ENCODE measurements at regions not wholly inside any gene's neighbourhood (a gene's known extent, or its start where the extent isn't known, plus 50 kb on each side); places are given as distances from the start of the nearest gene placed in this dataset.

- intact Hi-C loops (cut with micrococcal nuclease) = no loop called here
- Histone ChIP-seq H3K27me3 (ENCODE audit: control insufficient read depth, insufficient read depth, low read length) (no peaks in the 10 kb centered on the region), H3K4me3 (ENCODE audit: low read length) (no peak overlapping the region), H3K9me3 (ENCODE audit: control insufficient read depth, insufficient read depth, low read length) (peaks cover 5% of the 10 kb centered on the region), H3K36me3 (ENCODE audit: control insufficient read depth, insufficient read depth, low read length) (no peaks in the 10 kb centered on the region), H3K27ac (ENCODE audit: low read length) (no peak overlapping the region), H3K4me1 (ENCODE audit: control insufficient read depth, insufficient read depth, low read length) (no peaks in the 10 kb centered on the region)
- Mint-ChIP-seq H3K36me3 (no peaks in the 10 kb centered on the region), H3K27me3 (ENCODE audit: low read depth in 2 of 2) (peaks cover 0 to 5% of the 10 kb centered on the region in 2 donors), H3K4me1 (no peaks in the 10 kb centered on the region), H3K9me3 (peaks cover 0 to 6% of the 10 kb centered on the region in 2 donors), H3K4me3 (no peak overlapping the region), H3K27ac (no peak overlapping the region)
- no peak for TF ChIP-seq CTCF (IDR thresholded peaks at IDR 0.05)
- ATAC-seq (no peak), DNase-seq (no peak)
- 79% methylated on average over 10 of the region's 10 CpGs for WGBS (ENCODE audit: insufficient coverage)
Observed at GRCh38 chr7:155914341-155914740, 102.1 kb upstream of the SHH start.

- H3K4me1 ChIP-seq (ENCODE audit: control insufficient read depth, insufficient read depth, low read length) = no peaks in the 10 kb centered on the region
- no peaks in the 10 kb centered on the region for H3K36me3 ChIP-seq (ENCODE audit: control insufficient read depth, insufficient read depth, low read length)
- peaks cover 0 to 6% of the 10 kb centered on the region in 2 donors for H3K9me3 Mint-ChIP-seq
- H3K27me3 Mint-ChIP-seq (ENCODE audit: low read depth in 2 of 2) = peaks cover 0 to 5% of the 10 kb centered on the region in 2 donors
- TF ChIP-seq CTCF (IDR thresholded peaks at IDR 0.05) = no peak
- ATAC-seq = no peak
- no peak overlapping the region for H3K27ac Mint-ChIP-seq
- no peak for DNase-seq
- H3K27me3 ChIP-seq (ENCODE audit: control insufficient read depth, insufficient read depth, low read length) = no peaks in the 10 kb centered on the region
- H3K27ac ChIP-seq (ENCODE audit: low read length) = no peak overlapping the region
- H3K4me3 ChIP-seq (ENCODE audit: low read length) = no peak overlapping the region
- no peak overlapping the region for H3K4me3 Mint-ChIP-seq
- intact Hi-C loops (cut with micrococcal nuclease) = no loop called here
- WGBS (ENCODE audit: insufficient coverage) = 82% methylated on average over 11 of the region's 11 CpGs
- H3K4me1 Mint-ChIP-seq = no peaks in the 10 kb centered on the region
- peaks cover 5% of the 10 kb centered on the region for H3K9me3 ChIP-seq (ENCODE audit: control insufficient read depth, insufficient read depth, low read length)
- H3K36me3 Mint-ChIP-seq = no peaks in the 10 kb centered on the region
Observed at GRCh38 chr7:155913719-155914118, 101.5 kb upstream of the SHH start.

GRCh38 chr7:155913291-155913690, 101.0 kb upstream of the SHH start:
- Histone ChIP-seq H3K4me1 (ENCODE audit: control insufficient read depth, insufficient read depth, low read length) (no peaks in the 10 kb centered on the region), H3K9me3 (ENCODE audit: control insufficient read depth, insufficient read depth, low read length) (peaks cover 5% of the 10 kb centered on the region), H3K4me3 (ENCODE audit: low read length) (no peak overlapping the region), H3K27me3 (ENCODE audit: control insufficient read depth, insufficient read depth, low read length) (no peaks in the 10 kb centered on the region), H3K27ac (ENCODE audit: low read length) (no peak overlapping the region), H3K36me3 (ENCODE audit: control insufficient read depth, insufficient read depth, low read length) (no peaks in the 10 kb centered on the region)
- Mint-ChIP-seq H3K4me3 (no peak overlapping the region), H3K9me3 (peaks cover 0 to 3% of the 10 kb centered on the region in 2 donors), H3K4me1 (no peaks in the 10 kb centered on the region), H3K27ac (no peak overlapping the region), H3K36me3 (no peaks in the 10 kb centered on the region), H3K27me3 (ENCODE audit: low read depth in 2 of 2) (peaks cover 0 to 2% of the 10 kb centered on the region in 2 donors)
- no peak for DNase-seq
- 89% methylated on average over 7 of the region's 7 CpGs for WGBS (ENCODE audit: insufficient coverage)
- intact Hi-C loops (cut with micrococcal nuclease) = no loop called here
- ATAC-seq = no peak
- TF ChIP-seq CTCF (IDR thresholded peaks at IDR 0.05) = no peak

- Mint-ChIP-seq H3K27me3 (ENCODE audit: low read depth in 2 of 2) (peaks cover 0 to 2% of the 10 kb centered on the region in 2 donors), H3K4me3 (no peak overlapping the region), H3K27ac (no peak overlapping the region), H3K9me3 (peaks cover 0 to 3% of the 10 kb centered on the region in 2 donors), H3K36me3 (no peaks in the 10 kb centered on the region), H3K4me1 (no peaks in the 10 kb centered on the region)
- no peak for TF ChIP-seq CTCF (IDR thresholded peaks at IDR 0.05)
- DNase-seq (no peak), ATAC-seq (no peak)
- peaks cover 5% of the 10 kb centered on the region for H3K9me3 ChIP-seq (ENCODE audit: control insufficient read depth, insufficient read depth, low read length)
- no peak overlapping the region for H3K27ac ChIP-seq (ENCODE audit: low read length)
- no peaks in the 10 kb centered on the region for H3K27me3 ChIP-seq (ENCODE audit: control insufficient read depth, insufficient read depth, low read length)
- 76% methylated on average over 8 of the region's 8 CpGs for WGBS (ENCODE audit: insufficient coverage)
- intact Hi-C loops (cut with micrococcal nuclease) = no loop called here
- no peaks in the 10 kb centered on the region for H3K36me3 ChIP-seq (ENCODE audit: control insufficient read depth, insufficient read depth, low read length)
- no peaks in the 10 kb centered on the region for H3K4me1 ChIP-seq (ENCODE audit: control insufficient read depth, insufficient read depth, low read length)
- H3K4me3 ChIP-seq (ENCODE audit: low read length) = no peak overlapping the region
Observed at GRCh38 chr7:155911471-155912105, 99.3 kb upstream of the SHH start.

Measured in natural killer cell (primary cell).